HK-2 (cell line): ENCODE measurements at regions not wholly inside any gene's neighbourhood (a gene's known extent, or its start where the extent isn't known, plus 50 kb on each side); places are given as distances from the start of the nearest gene placed in this dataset.
"Not testable (repeated sequence)": the region's sequence is repeated elsewhere in the genome, so short reads cannot be mapped to it uniquely, and the experiment has no call there.

Source experiments
- DNase-seq: peaks from one replicate; pipeline ENCODE4 v3.0.0-alpha.2; 2018; ENCODE audit not compliant: unreplicated experiment

- DNase-seq = no peak
These were observed 111.5 kb downstream of the NPY start for GRCh38 chr7:24395512-24395911.

GRCh38 chr7:24396387-24396786, 112.4 kb downstream of the NPY start:
- not testable (repeated sequence) for DNase-seq

- no peak for DNase-seq
These were observed 117.9 kb downstream of the NPY start for GRCh38 chr7:24401628-24402593.

GRCh38 chr7:24402655-24403054, 118.7 kb downstream of the NPY start:
- no peak for DNase-seq

- no peak for DNase-seq
These were observed 119.6 kb downstream of the NPY start for GRCh38 chr7:24403557-24403956.

- no peak for DNase-seq
These were observed 120.3 kb downstream of the NPY start for GRCh38 chr7:24404315-24404714.

GRCh38 chr7:24405002-24405401, 121.0 kb downstream of the NPY start:
- no peak for DNase-seq

GRCh38 chr7:24406053-24406788, 122.2 kb downstream of the NPY start:
- DNase-seq = no peak

GRCh38 chr7:24406789-24407299, 122.9 kb downstream of the NPY start:
- no peak for DNase-seq

GRCh38 chr7:24407965-24408364, 124.0 kb downstream of the NPY start:
- DNase-seq = no peak

- DNase-seq = no peak
These were observed 124.9 kb downstream of the NPY start for GRCh38 chr7:24408798-24409430.

- DNase-seq = no peak
These were observed 125.5 kb downstream of the NPY start for GRCh38 chr7:24409431-24410024.

GRCh38 chr7:24411226-24411625, 127.2 kb downstream of the NPY start:
- DNase-seq = no peak

- no peak for DNase-seq
These were observed 133.6 kb downstream of the NPY start for GRCh38 chr7:24417526-24418120.

GRCh38 chr7:24419077-24419476, 135.1 kb downstream of the NPY start:
- no peak for DNase-seq

GRCh38 chr7:24419511-24419910, 135.5 kb downstream of the NPY start:
- DNase-seq = no peak

- no peak for DNase-seq
These were observed 138.5 kb downstream of the NPY start for GRCh38 chr7:24422441-24423010.

GRCh38 chr7:24425664-24426063, 141.7 kb downstream of the NPY start:
- DNase-seq = no peak

GRCh38 chr7:24427048-24427447, 143.1 kb downstream of the NPY start:
- DNase-seq = no peak

- DNase-seq = no peak
These were observed 144.6 kb upstream of the PALS2 start for GRCh38 chr7:24428676-24429075.

GRCh38 chr7:24432677-24433076, 140.6 kb upstream of the PALS2 start:
- no peak for DNase-seq
